RPMI7951 (cell line): ENCODE measurements at regions not wholly inside any gene's neighbourhood (a gene's known extent, or its start where the extent isn't known, plus 50 kb on each side); places are given as distances from the start of the nearest gene placed in this dataset.

Experiments used
- DNase-seq: peaks from one replicate; pipeline ENCODE4 v3.0.0-alpha.2; 2012; ENCODE audit warnings: low read depth

DNA sequence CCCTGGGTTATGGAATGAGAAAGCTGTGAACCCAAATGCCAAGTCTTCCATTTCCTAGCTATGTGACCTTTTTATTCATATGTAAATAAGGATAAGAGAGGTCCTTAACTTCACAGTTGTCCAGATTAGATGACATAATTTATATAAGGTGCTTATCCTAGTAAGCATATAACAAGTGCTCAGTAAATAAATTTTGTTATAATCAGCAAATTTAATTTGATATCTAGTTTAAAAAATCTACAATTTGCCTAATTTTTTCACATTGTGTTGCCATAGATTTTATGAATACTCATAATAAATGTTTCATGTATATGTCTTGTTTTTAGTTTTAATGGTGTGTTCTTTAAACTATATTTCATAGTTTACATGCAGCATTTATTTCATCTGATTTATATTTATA is 130.4 kb upstream of the SPRY1 start:
- DNase-seq, result no peak

DNA sequence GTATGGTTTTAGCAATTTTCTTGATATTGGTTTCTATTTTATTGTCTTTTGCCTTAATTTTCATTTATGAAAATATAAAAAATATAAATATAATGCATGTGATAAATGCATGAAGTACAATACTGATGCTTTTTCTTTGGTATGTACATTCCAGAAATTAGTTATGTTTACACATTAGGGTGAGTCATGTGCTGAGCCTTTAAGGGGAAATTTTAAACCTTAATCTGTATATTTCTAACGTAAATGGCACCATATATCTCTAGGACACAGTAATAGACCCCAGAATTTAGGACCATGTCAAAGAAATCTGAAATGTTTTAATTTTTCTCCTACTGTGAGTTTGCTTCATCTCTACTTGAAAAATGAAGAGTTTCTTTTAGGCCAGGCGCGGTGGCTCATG is 117.8 kb upstream of the SPRY1 start:
- no peak for DNase-seq

DNA sequence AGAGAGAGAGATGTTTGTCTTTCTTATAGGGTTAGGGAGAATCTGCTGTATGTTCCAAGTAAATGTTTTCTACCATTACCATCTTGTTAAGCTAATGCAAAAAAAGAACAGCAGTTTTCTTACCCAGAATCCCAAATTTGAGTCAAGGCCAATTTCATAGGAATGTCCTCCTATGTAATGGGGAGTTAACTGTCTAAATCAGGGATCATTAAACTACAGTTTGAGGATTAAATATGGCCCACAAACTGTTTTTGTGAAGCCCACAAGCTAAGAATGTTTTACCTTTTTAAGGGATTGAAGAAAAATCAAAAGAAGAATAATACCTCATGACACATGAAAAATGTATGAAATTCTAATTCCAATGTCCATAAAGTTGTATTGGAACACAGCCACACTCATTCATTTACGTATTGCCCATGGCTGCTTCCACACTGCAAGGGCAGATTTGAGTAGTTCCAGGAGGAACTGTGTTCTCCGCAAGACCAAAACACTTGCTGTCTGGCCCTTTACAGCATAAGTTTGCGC is 113.2 kb upstream of the SPRY1 start:
- DNase-seq, result no peak

GRCh38 chr4:123284168-123284567 is 112.4 kb upstream of the SPRY1 start:
- no peak for DNase-seq

DNA sequence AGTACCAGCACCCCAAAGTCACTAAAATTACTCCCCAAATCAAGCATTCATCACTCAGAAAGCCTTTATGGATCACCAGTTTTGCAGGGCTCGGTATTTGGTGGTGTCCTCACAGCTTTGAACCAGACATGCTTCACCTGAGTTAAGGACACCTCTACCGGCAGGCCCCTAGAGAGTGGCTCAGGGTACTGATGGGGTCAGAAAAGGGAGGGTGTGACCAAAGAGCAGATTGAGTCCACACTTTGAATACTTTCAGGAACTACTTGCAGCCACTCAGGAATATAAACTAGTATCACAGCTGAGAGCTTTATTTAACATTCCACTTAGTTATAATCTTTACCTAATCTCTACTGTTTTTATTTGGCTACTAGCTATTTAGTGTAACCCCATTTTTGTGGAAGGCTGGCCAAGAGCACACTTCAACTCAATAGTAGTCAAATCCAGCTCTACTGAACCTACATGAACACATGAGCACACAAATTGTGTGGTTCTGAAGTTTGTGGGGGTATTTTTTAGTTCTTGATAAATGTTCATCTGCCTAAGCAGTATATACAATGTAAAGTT is 109.6 kb upstream of the SPRY1 start:
- DNase-seq, result no peak

- DNase-seq, result no peak
Observed at GRCh38 chr4:123288309-123289025, 108.1 kb upstream of the SPRY1 start.

GRCh38 chr4:123291329-123291728 is 105.3 kb upstream of the SPRY1 start:
- DNase-seq, result no peak

- DNase-seq, result no peak
Observed at GRCh38 chr4:123297836-123298235, 98.8 kb upstream of the SPRY1 start.

- no peak for DNase-seq
Observed at GRCh38 chr4:123298261-123298660, 98.3 kb upstream of the SPRY1 start.

DNA sequence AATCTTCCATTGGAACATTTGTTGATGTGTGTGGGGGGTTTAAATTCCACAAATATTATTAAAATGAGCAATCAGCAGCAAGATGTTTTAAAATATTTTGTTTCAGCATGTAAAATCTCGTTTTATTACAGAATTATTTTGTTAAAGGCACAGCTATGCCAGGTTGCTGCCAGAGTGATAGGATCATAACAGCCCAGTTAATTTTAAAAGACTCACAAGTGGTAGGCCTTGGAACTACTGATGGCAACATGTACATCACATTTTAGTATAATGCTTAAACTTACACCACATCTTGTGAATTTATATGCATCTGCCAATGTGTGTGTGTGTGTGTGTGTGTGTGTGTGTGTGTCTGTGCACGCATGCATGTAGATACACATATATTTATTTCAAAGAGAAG is 97.8 kb upstream of the SPRY1 start:
- DNase-seq, result no peak

GRCh38 chr4:123299212-123299691 is 97.3 kb upstream of the SPRY1 start:
- no peak for DNase-seq

- no peak for DNase-seq
Observed at GRCh38 chr4:123300222-123301039, 96.2 kb upstream of the SPRY1 start.

GRCh38 chr4:123301923-123302322 is 94.7 kb upstream of the SPRY1 start:
- no peak for DNase-seq

GRCh38 chr4:123304151-123304964 is 92.2 kb upstream of the SPRY1 start:
- no peak for DNase-seq

DNA sequence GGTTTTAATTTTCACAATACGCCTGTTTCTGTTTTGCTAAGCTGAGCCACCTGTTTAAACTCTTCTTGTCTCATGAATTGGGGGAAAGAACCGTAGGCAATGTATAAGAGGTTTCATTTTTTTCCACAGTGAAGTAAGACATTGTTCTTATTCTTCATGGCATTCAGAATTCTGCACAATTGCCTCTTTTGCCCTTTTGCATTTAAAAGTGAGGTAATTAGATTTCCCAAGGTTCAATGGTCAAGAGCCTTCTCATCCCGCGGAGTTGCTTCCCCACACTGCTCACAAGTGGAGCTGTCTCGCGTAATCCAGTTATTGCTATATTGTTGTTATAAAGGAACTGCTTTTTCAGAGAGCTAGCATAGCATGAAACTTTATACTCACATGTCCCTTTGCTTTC is 90.9 kb upstream of the SPRY1 start:
- DNase-seq, result no peak

GRCh38 chr4:123306769-123307168 is 89.8 kb upstream of the SPRY1 start:
- DNase-seq, result no peak

DNA sequence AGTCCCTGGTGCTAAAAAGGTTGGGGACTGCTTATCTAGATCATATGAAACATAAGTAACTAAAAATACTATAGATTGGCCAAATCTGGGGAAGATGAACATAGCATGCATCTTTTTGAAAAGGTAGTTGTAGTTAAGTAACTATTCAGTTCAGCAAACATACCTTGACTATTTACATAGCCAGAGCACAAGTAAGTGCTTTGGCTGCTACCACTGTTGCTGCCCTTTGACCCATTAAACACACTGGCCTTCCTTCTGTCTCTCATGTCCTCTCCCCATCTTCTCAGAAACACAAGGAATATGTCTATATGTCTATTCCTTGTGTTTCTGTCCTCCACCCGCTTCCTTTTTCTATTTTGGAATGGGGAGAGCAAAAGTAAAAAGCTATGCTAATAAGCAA is 87.9 kb upstream of the SPRY1 start:
- DNase-seq, result no peak

DNA sequence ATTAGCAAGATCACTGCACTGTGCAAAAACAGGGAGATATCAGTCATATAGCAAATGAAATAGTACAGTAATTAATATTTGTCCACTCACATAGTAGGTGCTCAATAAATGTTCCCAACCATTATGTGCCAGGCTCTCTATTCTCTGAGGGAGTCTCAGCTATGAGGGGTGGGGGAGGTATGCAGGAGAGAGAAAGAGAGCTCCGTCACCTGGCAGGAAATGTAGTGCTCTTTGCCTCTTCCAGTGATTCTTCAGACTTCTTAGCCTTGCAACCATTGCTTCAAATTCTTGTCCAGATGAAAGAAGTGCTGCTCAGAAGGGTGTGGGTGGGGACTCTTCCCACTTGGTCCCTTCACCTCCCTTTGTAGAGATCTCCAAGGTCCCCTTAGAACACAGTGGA is 84.5 kb upstream of the SPRY1 start:
- no peak for DNase-seq

DNA sequence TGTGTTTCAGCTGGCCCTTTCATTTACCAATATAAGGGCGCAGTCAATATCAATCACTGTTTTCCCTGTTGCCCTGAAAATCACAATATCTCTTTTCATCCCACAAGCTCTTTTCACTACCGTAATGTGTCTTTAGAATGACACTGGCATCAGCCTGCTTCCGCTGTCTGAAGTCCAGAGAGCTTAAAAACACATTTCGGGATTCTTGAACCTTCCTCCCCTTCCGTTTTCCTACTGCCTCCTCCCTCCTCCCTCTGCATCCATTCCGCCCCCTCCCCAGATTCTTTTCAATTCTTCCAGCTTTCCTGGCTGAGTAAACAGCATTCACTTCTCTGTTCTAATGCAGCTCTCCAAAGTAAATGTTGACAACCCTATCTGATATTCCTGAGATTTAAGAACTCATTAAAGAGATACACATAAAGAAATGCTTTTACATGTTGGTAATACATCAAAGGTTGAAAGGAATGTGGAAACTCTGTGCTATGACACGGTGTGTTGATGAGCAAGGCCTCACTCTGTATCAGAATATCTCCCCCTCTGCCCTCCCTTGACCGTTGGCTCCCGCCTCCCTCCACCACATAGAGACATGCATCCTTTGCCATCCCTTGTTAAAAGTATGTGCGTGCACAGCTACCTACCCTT is 83.5 kb upstream of the SPRY1 start:
- DNase-seq, result no peak

DNA sequence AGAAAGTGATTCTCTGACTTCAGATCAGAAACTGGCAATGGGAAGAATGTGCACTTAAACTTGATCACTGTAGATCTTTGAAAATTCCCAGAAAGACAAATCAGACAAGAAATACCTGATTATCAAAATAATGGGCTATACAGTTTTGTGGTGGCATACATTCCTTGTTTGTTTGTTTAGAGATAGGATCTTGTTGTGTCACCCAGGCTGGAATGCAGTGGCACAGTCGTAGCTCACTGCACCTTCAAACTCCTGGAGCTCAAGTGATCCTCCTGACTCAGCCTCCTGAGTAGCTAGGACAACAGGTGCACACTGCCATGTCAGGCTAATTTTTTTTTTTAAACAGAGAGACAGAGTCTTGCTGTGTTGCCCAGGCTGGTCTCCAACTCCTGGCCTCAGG is 81.0 kb upstream of the SPRY1 start:
- DNase-seq, result no peak

DNA sequence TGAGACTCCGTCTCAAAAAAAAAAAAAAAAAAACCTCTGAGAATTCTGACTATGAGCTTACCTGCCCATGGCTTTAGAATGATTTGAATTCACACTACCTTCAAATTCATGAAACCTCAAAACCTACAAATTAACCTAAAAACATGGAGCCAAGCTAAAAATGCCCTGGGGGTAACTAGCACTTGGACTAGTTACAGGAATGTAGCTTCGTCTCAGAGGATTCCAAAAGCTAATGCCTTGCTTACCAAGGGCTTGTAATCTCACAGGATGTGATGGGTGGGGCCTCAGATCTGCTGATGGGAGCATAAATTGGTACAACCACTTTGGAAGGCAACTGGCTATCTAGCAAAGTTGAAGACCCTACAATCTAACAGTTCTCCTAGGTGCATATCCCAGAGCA is 79.4 kb upstream of the SPRY1 start:
- peak; percentile 29 for DNase-seq
